ENCODE measurements at regions not wholly inside any gene's neighbourhood (a gene's known extent, or its start where the extent isn't known, plus 50 kb on each side); places are given as distances from the start of the nearest gene placed in this dataset.

GRCh38 chr14:84783511-84783910 lies 746.4 kb upstream of the FLRT2 start:
- TF ChIP-seq CTCF (IDR thresholded peaks at IDR 0.05) (no peak), POLR2AphosphoS5 (IDR thresholded peaks at IDR 0.05) (no peak)
